ENCODE measurements at regions not wholly inside any gene's neighbourhood (a gene's known extent, or its start where the extent isn't known, plus 50 kb on each side); places are given as distances from the start of the nearest gene placed in this dataset.

DNA sequence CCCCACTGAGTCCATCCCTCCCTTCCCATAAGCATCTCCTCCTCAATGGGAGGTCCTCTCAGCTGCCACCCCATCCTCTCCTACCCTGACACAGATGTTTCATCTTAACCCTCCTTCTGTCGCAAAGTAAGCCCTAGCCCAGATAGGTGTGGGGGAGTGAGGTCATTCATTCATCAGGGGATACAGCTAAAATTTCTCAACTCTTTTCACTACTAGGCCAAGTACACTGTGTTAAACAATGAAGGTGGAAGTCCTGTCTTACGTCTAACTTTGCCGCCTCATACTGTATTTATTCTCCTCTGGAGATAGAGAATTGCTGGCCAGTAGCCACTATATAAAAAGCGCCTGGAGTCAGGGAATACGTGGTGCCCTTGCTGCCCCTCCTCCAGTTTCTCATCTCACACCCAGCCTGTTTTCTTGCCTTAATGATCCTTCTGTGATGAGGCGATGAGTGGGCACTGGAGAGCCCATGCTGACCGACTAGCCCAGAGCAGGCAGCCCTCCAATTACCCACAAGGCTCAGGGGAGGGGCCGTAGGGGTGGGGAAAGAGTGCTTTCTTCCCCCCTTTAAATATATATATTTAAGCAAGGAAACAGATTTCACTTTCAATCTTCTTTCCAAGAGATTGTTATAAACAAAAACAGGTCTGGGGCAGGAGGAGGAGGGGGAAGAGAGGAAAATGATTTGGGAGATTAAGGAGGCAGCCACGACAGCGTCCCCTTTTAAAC is 149.5 kb downstream of the PJA1 start:
- ATAC-seq, result no peak
- intact Hi-C loops (cut with DNase I, micrococcal nuclease), result no loop called here
- no peak for DNase-seq

DNA sequence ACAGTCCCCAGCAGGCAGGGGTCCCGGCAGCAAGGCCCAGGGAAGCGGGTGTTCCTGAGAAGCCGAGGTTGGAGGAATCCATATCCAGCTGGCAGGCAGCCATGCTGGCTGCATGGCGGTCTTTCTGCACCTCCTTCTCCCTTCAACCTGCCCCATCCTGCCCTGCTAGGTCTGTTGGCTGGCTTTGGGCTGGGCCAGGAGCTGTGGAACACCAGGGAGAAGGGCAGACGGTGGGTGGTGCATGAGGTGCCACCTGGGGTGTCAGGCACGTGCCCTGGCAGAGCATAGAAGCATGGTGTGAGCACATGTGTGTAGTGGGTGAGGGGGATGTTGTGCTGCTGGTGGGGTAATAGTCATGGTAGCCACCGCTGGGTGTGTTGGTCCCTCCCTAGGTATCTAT is 150.1 kb downstream of the PJA1 start:
- DNase-seq (peak in 1 of 2 donors; percentile 11), ATAC-seq (no peak)
- intact Hi-C loops (cut with DNase I, micrococcal nuclease), result no loop called here

DNA sequence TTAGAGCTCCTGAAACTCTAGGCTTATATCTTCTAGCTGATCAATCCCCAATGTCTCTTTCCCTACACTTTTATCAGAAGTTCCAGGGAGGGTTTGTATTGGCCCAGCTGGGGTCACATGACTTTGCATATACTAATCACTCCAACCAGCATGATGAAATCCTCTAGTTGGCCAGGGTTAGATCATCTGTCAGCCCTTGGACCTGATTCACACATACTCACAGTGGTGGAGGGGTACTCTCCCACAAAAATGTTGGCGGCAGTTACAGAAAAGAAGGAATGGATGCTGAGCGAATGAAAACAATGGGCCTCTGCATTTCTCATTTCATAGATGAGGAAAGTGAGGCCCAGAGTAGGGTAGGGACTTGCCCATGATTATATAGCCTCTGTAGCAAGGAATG is 151.1 kb downstream of the PJA1 start:
- intact Hi-C loops (cut with DNase I, micrococcal nuclease), result no loop called here
- DNase-seq (no peak), ATAC-seq (no peak)

DNA sequence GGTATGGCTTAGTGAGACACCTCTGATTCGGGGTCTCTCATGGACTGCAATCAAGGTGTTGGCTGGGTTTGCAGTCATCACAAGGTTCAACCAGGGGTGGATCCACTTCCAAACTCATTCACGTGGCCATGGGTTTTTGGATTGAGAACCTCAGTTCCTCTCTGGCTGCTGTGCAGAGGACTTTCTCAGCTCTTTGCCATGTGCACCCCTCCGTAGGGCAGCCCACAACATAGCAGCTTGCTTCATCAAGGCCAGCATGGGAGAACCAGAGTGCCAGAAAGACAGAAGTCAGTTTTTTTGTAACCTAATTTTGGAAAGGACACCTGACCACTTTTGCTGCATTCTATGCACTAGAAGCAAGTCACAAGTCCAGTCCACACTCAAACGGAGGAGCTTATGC is 154.9 kb downstream of the PJA1 start:
- ATAC-seq (no peak), DNase-seq (peak in 1 of 2 donors; percentile 4)
- intact Hi-C loops (cut with DNase I, micrococcal nuclease), result no loop called here

DNA sequence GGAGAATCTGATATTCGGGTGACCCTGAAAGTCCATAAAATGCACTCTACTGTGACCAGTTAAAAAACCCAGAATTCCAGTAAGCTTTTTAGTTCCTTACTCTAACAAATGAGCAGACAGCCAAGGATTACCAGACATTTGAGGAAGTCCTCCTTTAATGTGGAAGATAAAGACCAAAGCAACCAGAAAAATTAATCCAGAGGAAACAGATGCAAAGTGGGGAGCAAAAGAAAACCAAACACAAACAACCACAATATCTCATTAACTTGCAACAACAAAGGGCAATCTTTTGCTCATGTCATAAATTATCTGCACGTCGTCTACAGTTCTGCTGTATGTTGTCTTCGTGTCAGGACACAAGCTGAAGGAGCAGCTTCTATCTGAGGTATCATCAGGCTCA is 164.4 kb downstream of the PJA1 start:
- no peak for DNase-seq
- intact Hi-C loops (cut with DNase I, micrococcal nuclease), result no loop called here
- ATAC-seq, result no peak

DNA sequence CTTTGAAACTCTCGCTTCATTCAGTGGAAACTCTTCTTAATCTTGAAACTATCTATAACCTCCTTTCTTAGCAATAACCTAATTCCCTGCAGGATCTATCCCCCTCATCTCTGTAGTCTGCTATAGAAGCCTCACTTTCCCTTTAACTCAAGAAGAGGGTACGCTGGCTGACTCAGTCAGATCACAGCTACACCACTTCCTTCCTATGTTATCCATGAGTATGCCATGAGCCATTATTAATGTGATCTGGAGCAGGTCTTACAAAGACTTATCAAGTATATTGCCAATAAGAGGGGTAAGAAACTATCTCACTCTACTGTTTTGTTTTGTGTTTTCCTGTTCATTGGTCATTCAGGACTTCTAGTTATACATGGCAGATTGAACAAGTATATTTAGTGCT is 165.3 kb downstream of the PJA1 start:
- ATAC-seq (no peak), DNase-seq (no peak)
- intact Hi-C loops (cut with DNase I, micrococcal nuclease), result no loop called here

DNA sequence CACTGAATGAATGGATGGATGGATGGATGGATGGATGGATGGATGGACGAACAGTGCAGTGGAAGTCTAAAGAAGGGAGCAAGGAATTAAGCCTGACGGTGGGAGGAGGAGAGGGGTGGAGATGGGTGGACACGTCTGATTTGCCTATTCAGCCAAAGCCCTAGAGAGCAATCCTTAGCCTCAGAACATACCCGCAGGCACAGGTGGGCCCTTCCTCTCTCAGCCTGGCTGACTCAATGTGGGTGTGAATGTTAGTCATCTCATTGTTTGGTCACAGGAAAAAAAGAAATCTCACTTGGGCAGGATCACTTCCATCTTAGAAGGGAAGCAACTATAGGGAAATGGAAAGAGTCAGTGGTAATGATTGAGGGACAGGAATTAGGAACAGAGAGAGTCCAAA is 165.9 kb downstream of the PJA1 start:
- intact Hi-C loops (cut with DNase I, micrococcal nuclease), result no loop called here
- no peak for ATAC-seq
- DNase-seq, result no peak

DNA sequence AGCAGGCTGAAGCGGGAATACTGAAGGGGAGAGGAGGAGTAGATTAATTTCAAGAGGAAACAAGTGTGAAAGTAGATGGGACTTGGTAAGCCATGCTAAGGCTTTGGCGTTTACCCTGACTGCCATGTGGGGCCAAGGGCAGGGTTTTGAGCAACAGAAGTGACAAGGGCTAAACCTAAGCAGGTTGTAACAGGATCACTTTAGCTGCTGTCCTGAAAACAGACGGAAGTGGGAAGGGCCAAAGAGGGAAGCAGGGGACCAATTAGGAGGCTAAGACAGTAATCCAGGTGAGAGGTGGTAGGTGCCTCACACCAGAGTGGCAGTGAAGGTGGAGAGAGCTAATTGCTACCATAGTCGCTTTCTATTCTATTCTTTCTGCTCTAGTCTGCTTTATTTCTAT is 166.5 kb downstream of the PJA1 start:
- DNase-seq (peak; percentile 30 to 44), ATAC-seq (peak; percentile 65)
- intact Hi-C loops (cut with DNase I, micrococcal nuclease), result no loop called here

DNA sequence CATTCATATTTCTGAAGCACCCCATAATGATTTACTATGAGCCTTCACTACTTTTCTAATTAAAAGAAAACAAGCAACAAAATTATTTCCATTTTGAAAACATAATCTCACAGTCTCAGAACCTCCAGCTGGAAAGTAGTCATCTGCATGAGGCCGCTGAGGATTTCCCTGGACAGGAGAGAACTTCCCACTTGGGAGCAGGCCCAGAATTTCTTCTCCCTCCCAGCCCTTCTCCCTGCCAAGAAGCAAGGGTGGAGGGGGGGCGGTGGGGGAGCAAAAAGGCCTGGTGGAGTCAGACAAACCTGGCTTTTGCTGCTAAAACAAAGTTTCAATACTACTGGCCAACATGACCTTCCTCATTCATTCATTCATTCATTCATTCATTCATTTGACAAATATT is 167.3 kb downstream of the PJA1 start:
- ATAC-seq (no peak), DNase-seq (peak in 1 of 2 donors; percentile 21)
- intact Hi-C loops (cut with DNase I, micrococcal nuclease), result no loop called here

DNA sequence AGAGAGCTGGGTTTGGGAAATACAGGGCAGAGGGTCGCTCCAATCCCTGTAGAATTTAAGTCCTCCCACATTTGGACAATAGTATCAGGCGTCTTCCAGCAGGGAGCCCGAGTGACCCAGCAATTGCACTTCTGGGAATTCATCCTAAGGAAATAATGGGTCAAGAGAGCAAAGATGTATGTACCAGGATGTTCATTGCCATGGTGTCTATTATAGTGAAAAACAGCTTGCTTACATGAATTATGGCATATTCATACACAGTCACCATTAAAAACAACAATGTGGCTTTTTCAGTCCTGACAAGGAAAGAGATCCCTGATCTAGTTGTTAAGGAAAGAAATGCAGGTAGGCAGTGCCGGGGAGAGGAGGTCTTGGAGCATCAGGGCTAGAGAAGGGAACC is 167.7 kb downstream of the PJA1 start:
- intact Hi-C loops (cut with DNase I, micrococcal nuclease), result no loop called here
- DNase-seq, result no peak
- no peak for ATAC-seq

DNA sequence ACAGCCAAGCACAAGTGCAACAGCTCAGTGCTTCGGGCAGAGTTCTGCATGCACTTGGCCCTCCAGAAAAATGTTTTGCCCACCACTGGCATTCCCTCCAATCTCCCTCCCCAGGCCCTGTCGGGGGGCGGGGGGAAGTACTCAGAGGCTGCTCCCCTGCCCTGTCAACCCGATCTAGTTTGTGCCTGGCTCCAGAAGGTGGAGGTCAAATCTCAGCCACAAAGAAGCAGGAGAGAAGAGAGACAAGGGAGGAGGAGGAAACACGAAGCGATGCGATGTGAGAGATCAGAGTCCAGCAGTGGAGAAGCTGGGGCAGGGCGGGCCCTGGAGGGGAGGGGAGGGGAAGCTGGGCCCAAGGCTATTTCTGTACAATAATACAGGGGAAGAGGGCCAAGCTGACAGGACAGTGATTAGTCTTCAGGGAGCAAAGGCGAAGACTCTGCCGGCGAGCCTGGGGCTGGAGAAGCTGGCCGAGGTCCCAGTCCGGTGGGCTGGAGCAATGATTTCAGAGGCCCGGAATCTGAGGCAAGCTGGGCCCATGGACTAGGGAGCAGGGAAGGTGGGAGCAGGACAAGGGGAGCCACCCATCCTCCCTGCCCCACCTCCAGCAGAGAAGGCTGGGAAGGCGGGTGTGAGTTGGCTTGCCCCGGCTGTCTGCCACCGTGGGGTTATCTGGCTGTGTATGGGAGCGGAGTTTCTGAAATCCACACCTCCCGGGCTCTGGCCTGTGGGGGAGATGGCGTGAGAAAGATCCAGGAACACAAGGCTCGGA is 167.1 kb downstream of the EFNB1 start:
- intact Hi-C loops (cut with DNase I, micrococcal nuclease), result no loop called here
- DNase-seq (peak; percentile 70 to 80), ATAC-seq (peak; percentile 88)

DNA sequence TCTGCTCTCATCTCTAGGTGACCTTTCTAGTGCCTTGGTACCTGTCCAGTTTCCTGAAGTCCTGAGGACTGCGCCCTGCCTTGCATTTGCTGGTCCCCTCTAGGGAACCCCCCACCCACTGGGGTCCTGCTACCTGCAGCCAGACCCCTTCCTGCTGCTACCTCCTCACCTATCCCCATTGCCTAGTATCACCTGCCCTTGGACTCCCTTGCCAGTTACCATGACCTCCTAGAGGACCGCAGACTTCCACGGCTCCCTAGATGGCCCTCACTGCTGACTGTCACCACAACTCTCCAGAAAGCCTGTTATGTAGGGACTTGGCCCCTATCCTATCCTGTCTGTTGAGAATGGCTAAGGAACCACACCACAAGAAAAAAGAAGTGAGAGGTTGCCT is 166.6 kb downstream of the EFNB1 start:
- DNase-seq, result no peak
- ATAC-seq, result no peak
- intact Hi-C loops (cut with DNase I, micrococcal nuclease), result no loop called here

DNA sequence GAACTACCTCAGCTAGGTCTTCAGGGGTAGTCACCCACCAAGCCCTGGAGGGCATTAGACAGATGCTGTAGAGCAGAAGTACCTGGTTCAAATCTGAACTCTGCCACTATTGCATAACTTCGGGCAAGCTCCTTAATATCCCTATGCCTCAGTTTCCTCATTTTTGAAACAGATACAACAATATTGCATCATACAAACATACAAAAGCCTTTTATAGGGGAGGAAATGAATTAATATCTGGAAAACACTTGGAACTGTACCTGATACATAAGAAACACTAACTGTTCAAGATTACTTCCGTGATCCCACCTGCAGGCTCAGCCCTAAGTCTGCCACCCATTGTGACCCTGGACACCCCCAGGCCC is 166.1 kb downstream of the EFNB1 start:
- DNase-seq (no peak), ATAC-seq (no peak)
- intact Hi-C loops (cut with DNase I, micrococcal nuclease), result no loop called here

DNA sequence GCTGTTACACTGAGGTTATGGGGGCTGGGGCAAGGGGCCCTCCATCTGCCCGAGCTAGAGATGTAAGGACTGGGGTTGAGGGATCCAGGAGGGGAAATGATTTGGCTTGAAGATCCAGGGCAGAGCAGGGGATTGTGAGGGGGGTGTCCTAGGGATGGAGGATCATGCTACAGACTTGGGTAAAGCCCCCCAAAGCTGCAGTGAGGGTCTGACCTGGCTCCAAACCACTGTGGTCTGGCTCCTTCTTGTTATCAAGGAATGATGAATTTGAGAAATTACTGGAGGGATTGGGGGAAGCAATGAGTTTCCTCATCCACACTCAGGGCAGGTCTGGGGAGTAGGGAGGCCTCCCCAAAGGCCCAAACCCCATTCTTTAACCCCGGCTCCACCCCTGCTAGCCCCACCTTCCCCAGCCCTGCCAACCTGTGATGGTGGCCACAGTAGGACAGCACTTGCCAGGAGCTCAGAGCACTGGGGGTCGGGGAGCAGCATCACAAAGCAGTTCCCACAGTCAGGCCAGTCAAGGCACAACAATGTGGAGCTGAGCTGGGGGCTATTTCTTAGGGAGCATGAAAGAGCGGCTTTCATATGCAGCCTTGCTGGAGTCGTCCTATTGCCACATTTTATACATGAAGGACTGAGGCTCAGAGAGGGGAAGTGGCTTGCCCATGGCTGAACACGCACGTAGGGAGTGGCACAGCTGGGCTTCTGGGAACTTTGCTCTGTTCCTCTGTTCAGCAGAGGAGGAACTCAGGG is 165.5 kb downstream of the EFNB1 start:
- intact Hi-C loops (cut with DNase I, micrococcal nuclease), result no loop called here
- no peak for ATAC-seq
- DNase-seq, result no peak

DNA sequence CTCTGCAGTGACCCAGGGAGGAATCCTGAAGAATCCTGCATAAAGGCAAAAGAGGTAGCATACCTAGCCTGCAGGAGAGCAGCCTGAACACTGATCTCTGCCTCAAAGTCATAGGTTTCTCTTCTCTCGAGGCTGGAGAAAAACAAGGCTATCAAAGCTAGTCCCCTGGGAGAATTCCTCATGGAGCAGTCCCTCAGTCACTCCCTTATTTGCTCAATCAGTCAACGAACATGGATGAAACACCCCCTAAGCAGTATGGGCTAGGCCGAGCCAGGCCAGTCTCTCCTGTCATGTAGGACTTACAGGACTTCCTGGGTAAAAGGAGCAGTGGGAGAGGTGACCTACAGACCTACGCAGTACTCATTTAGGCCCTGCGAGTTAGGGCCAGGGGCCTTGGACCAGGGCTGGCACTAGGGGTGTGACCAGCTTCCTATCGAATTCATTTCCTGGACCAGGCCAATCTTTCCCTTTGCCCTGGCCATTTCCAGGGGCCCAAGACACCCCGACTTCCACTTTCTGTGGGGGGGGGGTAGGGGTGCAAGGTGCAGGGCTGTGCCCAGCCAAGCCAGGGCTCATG is 164.1 kb downstream of the EFNB1 start:
- intact Hi-C loops (cut with DNase I, micrococcal nuclease), result no loop called here

DNA sequence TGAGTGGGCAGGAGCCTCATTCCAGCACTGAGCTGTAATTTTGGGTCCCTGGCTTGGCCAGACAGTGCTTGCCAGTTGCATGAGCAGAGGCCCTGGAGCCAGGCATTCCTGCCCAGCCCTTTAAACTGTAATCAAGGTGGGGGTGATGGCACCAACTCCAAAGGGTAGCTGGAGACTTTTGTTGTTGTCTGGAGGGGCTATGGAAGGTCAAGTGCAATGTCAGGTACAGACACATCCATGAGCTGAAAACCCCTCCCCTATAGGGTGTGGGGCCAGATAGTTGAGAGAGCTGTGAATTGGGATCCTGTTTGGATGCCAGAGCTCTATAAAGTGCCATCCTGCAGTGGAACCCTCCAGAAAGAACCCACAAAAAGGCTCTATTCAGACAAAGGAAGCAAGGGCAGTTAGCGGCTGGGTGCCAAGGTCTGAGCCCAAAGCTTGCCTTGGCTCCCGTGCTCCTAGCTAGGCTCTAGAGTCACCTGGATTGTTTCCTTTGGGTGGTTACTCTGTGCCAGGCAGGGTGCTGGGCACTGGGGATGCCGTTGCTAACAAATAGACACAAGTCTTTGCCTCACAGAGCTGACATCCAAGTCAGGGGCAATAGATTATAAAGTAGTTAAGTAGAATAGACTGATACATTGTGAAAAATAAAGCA is 163.0 kb downstream of the EFNB1 start:
- ATAC-seq, result no peak
- intact Hi-C loops (cut with DNase I, micrococcal nuclease), result no loop called here

More for the DNA sequence above, 164.1 kb downstream of the EFNB1 start:
- ATAC-seq, result no peak
- no peak for DNase-seq

DNA sequence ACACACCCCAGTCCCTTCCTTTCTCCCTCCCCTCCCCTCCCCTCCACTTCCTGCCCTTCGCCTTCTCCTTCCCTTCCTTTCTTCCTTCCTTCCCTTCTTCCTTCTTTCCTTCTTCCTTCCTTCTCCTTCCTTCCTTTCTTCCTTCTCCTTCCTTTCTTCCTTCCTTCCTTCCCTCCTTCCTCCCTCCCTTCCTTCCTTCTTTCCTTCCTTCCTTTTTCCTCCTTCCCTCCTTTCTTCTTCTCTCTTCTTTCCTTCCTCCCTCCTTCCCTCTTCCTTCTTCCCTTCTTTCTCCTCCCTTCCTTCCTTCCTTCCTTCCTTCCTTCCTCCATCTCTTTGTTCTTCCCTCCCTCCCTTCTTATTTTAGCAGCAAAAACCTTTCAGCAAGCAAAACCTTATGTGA is 162.1 kb downstream of the EFNB1 start:
- intact Hi-C loops (cut with DNase I, micrococcal nuclease), result no loop called here
- ATAC-seq, result no peak
- DNase-seq, result no peak

More for the DNA sequence above, 163.0 kb downstream of the EFNB1 start:
- DNase-seq, result no peak

DNA sequence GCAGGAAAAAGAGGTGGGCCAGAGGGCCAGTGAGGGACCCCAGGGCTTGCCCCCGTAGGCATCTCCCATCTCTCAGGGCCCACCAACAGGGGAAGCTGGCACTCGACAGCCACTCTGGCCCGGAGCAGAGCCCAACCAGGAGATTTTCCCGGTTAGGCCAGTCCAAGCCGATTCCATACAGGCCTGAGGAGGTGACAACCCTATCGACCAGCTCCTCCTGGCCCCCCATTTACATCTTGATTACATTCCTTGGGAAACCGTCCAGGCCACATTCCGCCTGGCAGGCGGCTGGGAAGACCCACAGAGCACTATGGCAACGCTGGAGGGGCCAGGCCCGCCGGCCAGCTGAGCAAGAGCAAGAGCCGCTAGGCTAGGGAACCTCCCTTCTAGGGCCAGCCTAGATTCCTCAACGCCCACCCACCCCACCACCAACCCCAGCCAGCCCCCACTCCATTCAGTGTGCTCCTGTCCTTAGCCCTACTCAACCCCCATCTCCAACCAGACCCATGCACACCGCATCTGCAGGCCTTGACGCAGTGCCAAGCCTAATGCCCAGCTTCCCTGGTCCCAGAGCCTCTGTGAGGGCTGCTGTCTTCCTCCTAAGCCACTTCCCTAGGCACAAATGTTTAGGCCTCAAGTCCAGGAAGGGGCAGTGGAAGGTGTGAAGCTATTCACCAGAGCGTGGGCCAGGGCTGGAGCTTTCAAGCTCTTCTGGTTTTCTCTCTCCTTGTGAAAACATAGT is 161.2 kb downstream of the EFNB1 start:
- intact Hi-C loops (cut with DNase I, micrococcal nuclease), result no loop called here
- DNase-seq (no peak), ATAC-seq (no peak)

DNA sequence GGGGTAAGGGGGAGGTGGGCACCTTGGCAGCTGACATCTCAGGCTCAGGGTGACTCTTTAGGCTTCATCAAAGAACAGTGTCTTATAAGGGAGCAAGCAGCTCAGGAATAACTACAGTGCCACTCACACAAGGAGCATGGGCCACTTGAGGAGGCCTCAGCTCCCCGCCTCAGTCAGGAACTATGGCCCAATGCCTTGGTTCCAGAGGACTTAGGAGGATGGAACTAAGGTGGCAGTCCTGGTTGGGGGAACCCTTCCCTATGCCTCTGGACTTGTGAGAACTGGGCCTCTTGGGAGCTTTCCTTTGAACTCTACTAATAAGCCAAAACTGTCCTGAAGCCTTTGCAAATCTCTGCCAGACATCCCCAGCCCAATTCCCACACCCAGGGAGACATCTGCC is 160.6 kb downstream of the EFNB1 start:
- ATAC-seq, result no peak
- intact Hi-C loops (cut with DNase I, micrococcal nuclease), result no loop called here
- no peak for DNase-seq
